Loucy (cell line): ENCODE measurements at regions not wholly inside any gene's neighbourhood (a gene's known extent, or its start where the extent isn't known, plus 50 kb on each side); places are given as distances from the start of the nearest gene placed in this dataset.

Source experiments
- EZH2phosphoT487 ChIP-seq: fragments of 200-600 bp; IDR thresholded peaks from 2 replicates; pipeline ENCODE4 v1.6.1; 2018; ENCODE audit warnings: antibody characterized with exemption, mild to moderate bottlenecking, moderate library complexity, borderline replicate concordance
- TF ChIP-seq, protein P1 (sequence below): fragments of 200-600 bp; sonication (generic); conservative IDR thresholded peaks from 2 replicates; pipeline ENCODE4 v1.5.1; 2014; ENCODE audit warnings: mild to moderate bottlenecking, antibody characterized with exemption, low read length

DNA sequence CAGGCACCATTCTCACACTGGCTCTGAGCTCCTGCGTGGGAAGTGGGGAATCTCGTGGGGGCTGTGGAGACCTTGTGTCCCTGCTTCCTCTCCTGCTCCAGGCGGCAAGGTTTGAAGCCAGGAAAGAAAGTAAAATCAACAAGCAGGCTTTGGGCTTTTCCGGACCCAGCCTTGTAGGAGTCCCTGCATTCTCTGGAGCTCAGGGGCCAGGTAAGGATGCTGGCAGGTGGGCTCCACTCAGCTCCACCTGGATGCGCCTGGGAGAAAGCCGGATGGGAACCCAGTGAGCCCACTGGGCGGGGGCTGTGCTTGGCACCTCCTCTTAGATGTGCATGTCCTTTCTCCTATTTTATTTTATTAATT, 362.5 kb downstream of the SEC14L1 start:
- TF ChIP-seq, protein P1, sequence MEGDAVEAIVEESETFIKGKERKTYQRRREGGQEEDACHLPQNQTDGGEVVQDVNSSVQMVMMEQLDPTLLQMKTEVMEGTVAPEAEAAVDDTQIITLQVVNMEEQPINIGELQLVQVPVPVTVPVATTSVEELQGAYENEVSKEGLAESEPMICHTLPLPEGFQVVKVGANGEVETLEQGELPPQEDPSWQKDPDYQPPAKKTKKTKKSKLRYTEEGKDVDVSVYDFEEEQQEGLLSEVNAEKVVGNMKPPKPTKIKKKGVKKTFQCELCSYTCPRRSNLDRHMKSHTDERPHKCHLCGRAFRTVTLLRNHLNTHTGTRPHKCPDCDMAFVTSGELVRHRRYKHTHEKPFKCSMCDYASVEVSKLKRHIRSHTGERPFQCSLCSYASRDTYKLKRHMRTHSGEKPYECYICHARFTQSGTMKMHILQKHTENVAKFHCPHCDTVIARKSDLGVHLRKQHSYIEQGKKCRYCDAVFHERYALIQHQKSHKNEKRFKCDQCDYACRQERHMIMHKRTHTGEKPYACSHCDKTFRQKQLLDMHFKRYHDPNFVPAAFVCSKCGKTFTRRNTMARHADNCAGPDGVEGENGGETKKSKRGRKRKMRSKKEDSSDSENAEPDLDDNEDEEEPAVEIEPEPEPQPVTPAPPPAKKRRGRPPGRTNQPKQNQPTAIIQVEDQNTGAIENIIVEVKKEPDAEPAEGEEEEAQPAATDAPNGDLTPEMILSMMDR, result no peak
- TF ChIP-seq EZH2phosphoT487, result no peak
